Mucosa of stomach (tissue), 1 donor: ENCODE measurements at regions not wholly inside any gene's neighbourhood (a gene's known extent, or its start where the extent isn't known, plus 50 kb on each side); places are given as distances from the start of the nearest gene placed in this dataset.

Experiments
- H3K27me3 ChIP-seq: one replicate; pipeline ENCODE4 v1.7.0; 2013; ENCODE audit warnings: mild to moderate bottlenecking, low read length; ENCODE audit not compliant: control insufficient read depth, insufficient read depth
- H3K36me3 ChIP-seq: one replicate; pipeline ENCODE4 v1.7.0; 2013; ENCODE audit warnings: low read length; ENCODE audit not compliant: control insufficient read depth, insufficient read depth
- H3K4me1 ChIP-seq: one replicate; pipeline ENCODE4 v1.7.0; 2013; ENCODE audit warnings: mild to moderate bottlenecking, low read length; ENCODE audit not compliant: control insufficient read depth, insufficient read depth
- H3K4me3 ChIP-seq: one replicate; pipeline ENCODE4 v1.7.0; 2013; ENCODE audit warnings: low read length
- H3K9ac ChIP-seq: one replicate; pipeline ENCODE4 v1.7.0; 2013; ENCODE audit warnings: mild to moderate bottlenecking, low read length, moderate library complexity
- H3K9me3 ChIP-seq: one replicate; pipeline ENCODE4 v1.7.0; 2013; ENCODE audit warnings: mild to moderate bottlenecking, low read length, moderate library complexity; ENCODE audit not compliant: control insufficient read depth
- donor health status: Pancreatic carcinoma.

- Histone ChIP-seq H3K27me3 (no peaks in the 10 kb centered on the region), H3K9ac (no peak overlapping the region), H3K4me3 (no peak overlapping the region), H3K36me3 (no peaks in the 10 kb centered on the region), H3K9me3 (no peaks in the 10 kb centered on the region), H3K4me1 (no peaks in the 10 kb centered on the region)
These were observed 144.7 kb downstream of the ERMARD start for GRCh38 chr6:169895926-169896761.

- no peaks in the 10 kb centered on the region for H3K27me3 ChIP-seq
- no peaks in the 10 kb centered on the region for H3K36me3 ChIP-seq
- H3K4me1 ChIP-seq: no peaks in the 10 kb centered on the region
- no peaks in the 10 kb centered on the region for H3K9me3 ChIP-seq
- no peak overlapping the region for H3K9ac ChIP-seq
- no peak overlapping the region for H3K4me3 ChIP-seq
These were observed 143.8 kb downstream of the ERMARD start for GRCh38 chr6:169895000-169895759.

- no peaks in the 10 kb centered on the region for H3K36me3 ChIP-seq
- H3K4me1 ChIP-seq: no peaks in the 10 kb centered on the region
- no peaks in the 10 kb centered on the region for H3K9me3 ChIP-seq
- no peak overlapping the region for H3K9ac ChIP-seq
- no peak overlapping the region for H3K4me3 ChIP-seq
- H3K27me3 ChIP-seq: no peaks in the 10 kb centered on the region
These were observed 143.0 kb downstream of the ERMARD start for GRCh38 chr6:169894377-169894960.

GRCh38 chr6:169893624-169894023 lies 142.2 kb downstream of the ERMARD start:
- Histone ChIP-seq H3K36me3 (no peaks in the 10 kb centered on the region), H3K4me3 (no peak overlapping the region), H3K4me1 (no peaks in the 10 kb centered on the region), H3K27me3 (no peaks in the 10 kb centered on the region), H3K9ac (no peak overlapping the region), H3K9me3 (no peaks in the 10 kb centered on the region)

GRCh38 chr6:169891846-169892245 lies 140.4 kb downstream of the ERMARD start:
- no peak overlapping the region for H3K4me3 ChIP-seq
- H3K27me3 ChIP-seq: no peaks in the 10 kb centered on the region

DNA sequence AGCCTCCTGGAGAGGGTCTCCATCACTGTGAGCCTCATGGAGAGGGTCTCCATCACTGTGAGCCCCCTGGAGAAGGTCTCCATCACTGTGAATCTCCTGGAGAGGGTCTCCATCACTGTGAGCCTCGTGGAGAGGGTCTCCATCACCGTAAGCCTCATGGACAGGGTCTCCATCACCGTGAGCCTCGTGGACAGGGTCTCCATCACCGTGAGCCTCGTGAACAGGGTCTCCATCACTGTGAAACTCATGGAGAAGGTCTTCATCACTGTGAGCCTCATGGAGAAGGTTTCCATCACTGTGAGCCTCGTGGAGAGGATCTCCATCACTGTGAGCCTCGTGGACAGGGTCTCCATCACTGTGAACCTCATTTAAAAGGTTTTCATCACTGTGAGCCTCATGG lies 140.0 kb downstream of the ERMARD start:
- Histone ChIP-seq H3K36me3 (no peaks in the 10 kb centered on the region), H3K4me1 (no peaks in the 10 kb centered on the region), H3K9ac (no peak overlapping the region), H3K4me3 (no peak overlapping the region), H3K27me3 (no peaks in the 10 kb centered on the region), H3K9me3 (no peaks in the 10 kb centered on the region)

More at GRCh38 chr6:169891846-169892245, 140.4 kb downstream of the ERMARD start:
- Histone ChIP-seq H3K4me1 (no peaks in the 10 kb centered on the region), H3K36me3 (no peaks in the 10 kb centered on the region), H3K9me3 (no peaks in the 10 kb centered on the region), H3K9ac (no peak overlapping the region)

- H3K9ac ChIP-seq: no peak overlapping the region
- no peaks in the 10 kb centered on the region for H3K36me3 ChIP-seq
- no peaks in the 10 kb centered on the region for H3K27me3 ChIP-seq
- H3K4me3 ChIP-seq: no peak overlapping the region
- no peaks in the 10 kb centered on the region for H3K4me1 ChIP-seq
- no peaks in the 10 kb centered on the region for H3K9me3 ChIP-seq
These were observed 139.5 kb downstream of the ERMARD start for GRCh38 chr6:169890901-169891300.

DNA sequence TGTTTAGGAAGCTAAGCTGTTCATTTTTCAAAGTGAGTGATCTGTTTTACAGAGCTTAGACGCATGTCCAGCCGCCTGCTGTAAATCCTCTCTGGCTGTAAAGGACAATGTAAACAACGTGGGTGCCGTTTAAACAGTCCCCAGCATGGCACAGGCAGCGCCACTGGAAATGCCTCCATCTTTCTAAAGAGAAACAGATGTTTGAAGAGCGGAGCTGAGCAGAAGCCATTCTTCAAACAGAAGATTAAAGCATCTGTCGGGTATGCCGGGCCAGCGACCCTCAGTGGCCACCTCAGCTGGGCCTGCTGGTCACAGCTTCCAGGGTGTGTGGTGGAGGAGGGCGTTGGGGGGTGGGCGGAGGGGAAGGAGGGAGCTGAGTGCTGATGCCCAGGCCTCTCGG lies 138.6 kb downstream of the ERMARD start:
- H3K4me3 ChIP-seq: no peak overlapping the region
- H3K4me1 ChIP-seq: no peaks in the 10 kb centered on the region
- no peaks in the 10 kb centered on the region for H3K27me3 ChIP-seq
- H3K9me3 ChIP-seq: no peaks in the 10 kb centered on the region
- no peak overlapping the region for H3K9ac ChIP-seq
- no peaks in the 10 kb centered on the region for H3K36me3 ChIP-seq

DNA sequence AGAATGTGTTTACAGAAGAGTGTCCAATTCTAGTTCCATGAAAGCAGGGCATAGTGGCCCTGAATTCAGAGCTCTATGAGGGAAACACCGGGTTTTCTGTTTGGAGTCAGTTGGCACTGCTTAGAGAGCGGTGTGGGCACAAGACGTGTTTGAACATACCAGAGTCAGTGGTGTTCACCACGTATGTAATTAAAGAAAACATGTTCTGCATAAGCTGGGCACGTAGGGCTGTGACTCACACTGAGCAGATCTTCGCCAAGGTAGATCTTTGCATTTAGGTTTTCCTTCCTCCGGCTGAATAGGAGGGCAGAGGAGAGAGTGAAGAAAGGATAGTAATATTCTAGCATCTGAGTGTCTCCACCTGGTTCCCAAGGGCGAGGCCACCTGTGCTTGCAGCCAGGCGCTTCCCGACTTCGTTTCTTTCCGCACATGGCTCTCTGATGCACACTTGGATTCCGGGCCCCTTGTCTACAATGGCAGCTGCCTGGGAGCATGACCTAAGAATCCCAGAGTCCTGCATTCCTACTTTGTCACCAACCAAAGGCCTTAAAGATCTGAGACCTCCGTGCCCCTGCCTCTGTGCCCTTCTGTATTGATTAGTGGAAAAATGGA lies 136.2 kb downstream of the ERMARD start:
- Histone ChIP-seq H3K36me3 (no peaks in the 10 kb centered on the region), H3K4me3 (no peak overlapping the region), H3K9ac (no peak overlapping the region), H3K27me3 (no peaks in the 10 kb centered on the region), H3K9me3 (no peaks in the 10 kb centered on the region), H3K4me1 (no peaks in the 10 kb centered on the region)

GRCh38 chr6:169886631-169887227 lies 135.3 kb downstream of the ERMARD start:
- Histone ChIP-seq H3K9me3 (no peaks in the 10 kb centered on the region), H3K27me3 (no peaks in the 10 kb centered on the region), H3K9ac (no peak overlapping the region), H3K4me3 (no peak overlapping the region), H3K36me3 (no peaks in the 10 kb centered on the region), H3K4me1 (no peaks in the 10 kb centered on the region)

- no peak overlapping the region for H3K9ac ChIP-seq
- H3K4me1 ChIP-seq: no peaks in the 10 kb centered on the region
These were observed 134.4 kb downstream of the ERMARD start for GRCh38 chr6:169885831-169886230.

More at GRCh38 chr6:169885831-169886230, 134.4 kb downstream of the ERMARD start:
- Histone ChIP-seq H3K9me3 (no peaks in the 10 kb centered on the region), H3K36me3 (no peaks in the 10 kb centered on the region), H3K4me3 (no peak overlapping the region), H3K27me3 (no peaks in the 10 kb centered on the region)
